ENCODE measurements at regions not wholly inside any gene's neighbourhood (a gene's known extent, or its start where the extent isn't known, plus 50 kb on each side); places are given as distances from the start of the nearest gene placed in this dataset.

DNA sequence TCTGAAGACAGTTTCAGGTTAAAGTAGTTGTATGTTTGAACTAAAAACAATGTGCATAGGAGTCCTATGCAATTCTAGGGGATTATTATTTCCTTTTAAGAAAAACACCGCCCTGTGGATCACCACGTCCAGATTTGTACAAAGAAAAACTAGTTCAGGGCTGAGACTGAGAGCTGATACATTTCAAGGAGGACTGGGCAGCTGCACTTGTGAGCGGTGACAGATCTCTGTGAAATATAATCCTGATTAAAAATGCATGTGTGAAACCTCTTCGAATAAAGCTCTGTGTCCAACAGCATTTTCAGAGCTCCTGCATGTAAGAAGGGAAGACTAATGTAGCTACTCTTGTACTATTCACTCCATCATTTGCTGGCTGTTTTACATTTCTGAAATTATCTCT lies 365.8 kb upstream of the PITX2 start:
- Histone ChIP-seq H3K27ac (ENCODE audit: insufficient read depth, low read depth, low read length, poor library complexity, severe bottlenecking) (no peak overlapping the region), H3K9me3 (ENCODE audit: control insufficient read depth, low read length) (no peaks in the 10 kb centered on the region), H3K27me3 (ENCODE audit: control insufficient read depth, insufficient read depth, low read length, poor library complexity, severe bottlenecking) (no peaks in the 10 kb centered on the region), H3K4me1 (ENCODE audit: control insufficient read depth, insufficient read depth, low read length) (no peaks in the 10 kb centered on the region), H3K4me3 (ENCODE audit: insufficient read depth, low read depth, low read length) (no peak overlapping the region), H3K36me3 (ENCODE audit: control insufficient read depth, insufficient read depth, low read length) (no peaks in the 10 kb centered on the region)
- WGBS, 2 experiments = 90 to 94% methylated on average over 4 of the region's 4 CpGs

DNA sequence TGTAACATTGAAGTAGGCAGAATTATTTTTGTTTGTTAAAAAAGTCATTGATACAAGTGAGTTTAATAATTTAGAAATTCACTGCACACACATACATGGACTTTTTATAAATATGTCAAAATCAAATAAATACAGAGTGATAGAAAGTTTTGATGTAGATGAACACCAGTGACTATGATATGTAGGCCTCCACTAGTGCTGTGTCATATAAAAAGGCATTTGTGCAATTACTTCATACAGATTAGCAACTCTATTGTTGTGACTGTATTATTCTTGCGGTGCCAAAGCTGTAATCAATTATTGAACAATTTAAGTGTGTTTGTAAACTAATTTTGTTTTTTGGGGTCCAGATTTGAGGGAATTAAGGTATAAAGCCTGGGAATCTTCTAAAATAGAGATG lies 366.2 kb upstream of the PITX2 start:
- Histone ChIP-seq H3K36me3 (ENCODE audit: control insufficient read depth, insufficient read depth, low read length) (no peaks in the 10 kb centered on the region), H3K27me3 (ENCODE audit: control insufficient read depth, insufficient read depth, low read length, poor library complexity, severe bottlenecking) (no peaks in the 10 kb centered on the region), H3K4me3 (ENCODE audit: insufficient read depth, low read depth, low read length) (no peak overlapping the region), H3K9me3 (ENCODE audit: control insufficient read depth, low read length) (no peaks in the 10 kb centered on the region), H3K27ac (ENCODE audit: insufficient read depth, low read depth, low read length, poor library complexity, severe bottlenecking) (no peak overlapping the region), H3K4me1 (ENCODE audit: control insufficient read depth, insufficient read depth, low read length) (no peaks in the 10 kb centered on the region)
- 100% methylated on average over 1 of the region's 1 CpG for WGBS, 2 experiments

DNA sequence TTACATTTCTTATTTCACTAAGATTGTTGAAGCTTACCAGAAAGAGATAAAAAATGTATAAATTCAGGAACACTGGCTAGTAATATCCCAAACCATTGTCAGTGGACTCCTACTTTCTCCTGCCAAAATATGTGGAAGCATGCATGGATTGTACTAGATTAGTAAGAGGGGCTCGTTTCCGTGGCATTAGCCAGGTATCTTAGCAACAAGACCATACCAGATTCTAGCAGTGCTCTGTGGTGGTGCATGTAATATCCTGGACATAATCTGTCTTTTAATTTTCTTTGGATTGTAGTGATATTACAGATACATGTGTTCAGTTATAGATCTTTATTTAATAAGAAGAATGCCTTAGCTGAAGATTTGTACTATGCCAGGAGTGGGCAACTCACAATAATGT lies 371.9 kb upstream of the PITX2 start:
- Histone ChIP-seq H3K4me3 (ENCODE audit: insufficient read depth, low read depth, low read length) (no peak overlapping the region), H3K36me3 (ENCODE audit: control insufficient read depth, insufficient read depth, low read length) (no peaks in the 10 kb centered on the region), H3K27ac (ENCODE audit: insufficient read depth, low read depth, low read length, poor library complexity, severe bottlenecking) (no peak overlapping the region), H3K4me1 (ENCODE audit: control insufficient read depth, insufficient read depth, low read length) (no peaks in the 10 kb centered on the region), H3K27me3 (ENCODE audit: control insufficient read depth, insufficient read depth, low read length, poor library complexity, severe bottlenecking) (no peaks in the 10 kb centered on the region), H3K9me3 (ENCODE audit: control insufficient read depth, low read length) (no peaks in the 10 kb centered on the region)
- 84% methylated on average over 2 of the region's 2 CpGs; no CpG with 5 or more reads in 1 of the 2 experiments for WGBS, 2 experiments

DNA sequence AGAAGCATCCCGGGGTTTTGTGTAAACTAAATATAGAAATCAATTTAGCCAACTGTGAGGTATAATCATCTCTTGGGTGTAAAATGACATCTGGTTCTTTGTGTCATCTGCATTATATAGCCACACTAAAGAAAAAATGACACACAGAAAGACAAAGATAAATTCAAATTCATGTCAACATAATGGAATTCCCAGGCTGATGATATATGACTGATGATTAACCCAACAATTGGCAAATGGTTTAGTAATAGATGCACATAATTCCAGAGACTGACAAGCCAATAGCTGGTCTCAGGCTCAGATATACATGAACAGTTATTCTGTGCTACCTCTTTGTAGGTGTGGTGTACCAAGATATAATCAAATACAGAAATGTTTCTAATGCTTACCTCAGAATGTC lies 375.4 kb upstream of the PITX2 start:
- Histone ChIP-seq H3K4me1 (ENCODE audit: control insufficient read depth, insufficient read depth, low read length) (no peaks in the 10 kb centered on the region), H3K36me3 (ENCODE audit: control insufficient read depth, insufficient read depth, low read length) (no peaks in the 10 kb centered on the region), H3K4me3 (ENCODE audit: insufficient read depth, low read depth, low read length) (no peak overlapping the region), H3K27ac (ENCODE audit: insufficient read depth, low read depth, low read length, poor library complexity, severe bottlenecking) (no peak overlapping the region), H3K9me3 (ENCODE audit: control insufficient read depth, low read length) (no peaks in the 10 kb centered on the region), H3K27me3 (ENCODE audit: control insufficient read depth, insufficient read depth, low read length, poor library complexity, severe bottlenecking) (no peaks in the 10 kb centered on the region)
- 100% methylated on average over 1 of the region's 1 CpG; no CpG with 5 or more reads in 1 of the 2 experiments for WGBS, 2 experiments

DNA sequence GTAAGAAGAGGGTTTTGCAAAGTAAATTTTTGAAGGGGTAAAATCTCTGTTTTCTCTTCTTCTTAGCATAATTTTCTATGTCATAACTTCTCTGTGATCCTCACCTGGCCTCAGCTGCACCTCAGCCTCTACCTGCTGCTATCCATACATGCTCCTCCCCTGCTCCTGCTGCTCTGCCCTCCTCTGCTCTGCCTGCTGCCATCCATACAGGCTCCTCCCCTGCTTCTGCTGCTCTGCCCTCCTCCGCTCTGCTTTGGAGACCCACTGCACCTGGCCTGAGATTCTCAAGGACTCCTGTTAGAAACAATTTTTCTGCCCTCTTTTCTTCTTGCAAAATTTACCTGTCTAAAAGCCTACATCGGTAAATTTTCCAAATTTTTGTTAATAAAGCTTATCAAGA lies 388.6 kb upstream of the PITX2 start:
- Histone ChIP-seq H3K4me3 (ENCODE audit: insufficient read depth, low read depth, low read length) (no peak overlapping the region), H3K36me3 (ENCODE audit: control insufficient read depth, insufficient read depth, low read length) (no peaks in the 10 kb centered on the region), H3K4me1 (ENCODE audit: control insufficient read depth, insufficient read depth, low read length) (no peaks in the 10 kb centered on the region), H3K27me3 (ENCODE audit: control insufficient read depth, insufficient read depth, low read length, poor library complexity, severe bottlenecking) (no peaks in the 10 kb centered on the region), H3K27ac (ENCODE audit: insufficient read depth, low read depth, low read length, poor library complexity, severe bottlenecking) (no peak overlapping the region), H3K9me3 (ENCODE audit: control insufficient read depth, low read length) (no peaks in the 10 kb centered on the region)
- 68 to 80% methylated on average over 2 of the region's 2 CpGs for WGBS, 2 experiments

DNA sequence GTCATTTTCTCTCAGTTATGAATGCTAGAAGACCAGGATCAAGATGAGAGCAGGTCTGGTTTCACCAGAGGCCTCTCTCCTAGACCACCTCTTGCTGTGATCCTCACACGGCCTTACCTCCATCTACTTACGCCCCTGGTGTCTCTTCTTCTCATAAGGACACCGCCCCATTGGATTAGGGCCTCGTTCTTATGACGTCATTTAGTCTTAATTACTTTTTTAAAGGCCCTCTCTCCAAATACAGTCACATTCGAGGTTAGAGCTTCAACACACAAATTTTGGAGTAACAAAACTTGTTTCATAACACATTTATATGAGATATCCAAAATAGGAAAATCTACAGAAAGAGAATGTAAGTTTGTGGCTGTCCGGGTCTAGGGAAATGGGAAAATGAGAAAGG lies 391.0 kb upstream of the PITX2 start:
- 90 to 91% methylated on average over 7 of the region's 7 CpGs for WGBS, 2 experiments
- no peaks in the 10 kb centered on the region for H3K36me3 ChIP-seq (ENCODE audit: control insufficient read depth, insufficient read depth, low read length)
- no peaks in the 10 kb centered on the region for H3K9me3 ChIP-seq (ENCODE audit: control insufficient read depth, low read length)
- no peaks in the 10 kb centered on the region for H3K4me1 ChIP-seq (ENCODE audit: control insufficient read depth, insufficient read depth, low read length)
- H3K4me3 ChIP-seq (ENCODE audit: insufficient read depth, low read depth, low read length) = no peak overlapping the region
- H3K27ac ChIP-seq (ENCODE audit: insufficient read depth, low read depth, low read length, poor library complexity, severe bottlenecking) = no peak overlapping the region
- no peaks in the 10 kb centered on the region for H3K27me3 ChIP-seq (ENCODE audit: control insufficient read depth, insufficient read depth, low read length, poor library complexity, severe bottlenecking)

DNA sequence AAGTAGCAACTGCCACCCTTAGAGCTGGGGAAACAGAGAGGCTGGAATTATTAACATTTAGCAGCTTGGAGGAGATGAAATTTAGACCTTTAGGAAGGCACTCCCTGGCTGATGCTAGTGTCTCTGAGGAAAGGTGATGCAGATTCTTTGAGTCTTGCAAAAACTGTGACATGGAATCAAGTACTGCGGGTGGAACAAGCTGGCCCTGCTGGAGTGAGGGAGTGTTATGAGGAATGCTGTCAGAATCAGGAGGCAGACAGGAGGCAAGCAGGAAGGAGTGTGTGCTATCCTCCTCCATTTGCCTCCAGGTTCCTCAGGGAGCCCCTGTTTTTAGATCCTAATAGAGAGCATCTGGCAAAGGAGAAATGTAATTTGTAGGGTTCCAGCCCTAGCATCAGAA lies 391.7 kb upstream of the PITX2 start:
- WGBS, 2 experiments = 88 to 93% methylated on average over 1 of the region's 1 CpG

DNA sequence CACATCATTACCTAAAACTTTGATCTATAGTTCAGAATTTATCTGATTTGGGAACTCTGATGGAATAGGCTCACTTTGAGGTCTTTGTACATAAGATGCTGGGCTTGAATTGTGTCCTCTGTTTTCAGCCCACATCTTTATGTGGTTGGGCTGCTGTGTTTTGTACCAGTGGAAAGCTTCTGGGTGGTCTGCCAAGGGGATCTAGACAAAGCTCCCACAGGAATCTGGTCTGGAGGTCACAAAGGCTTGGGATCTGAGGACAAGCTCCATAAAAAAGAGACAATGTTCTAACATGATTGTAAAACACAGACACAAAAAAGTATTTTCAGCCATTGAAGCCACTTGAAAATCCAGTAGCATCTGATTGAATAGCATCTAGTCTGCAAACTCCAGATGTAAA lies 393.5 kb upstream of the PITX2 start:
- no peak overlapping the region for H3K4me3 ChIP-seq (ENCODE audit: insufficient read depth, low read depth, low read length)

More for the DNA sequence above, 391.7 kb upstream of the PITX2 start:
- no peaks in the 10 kb centered on the region for H3K36me3 ChIP-seq (ENCODE audit: control insufficient read depth, insufficient read depth, low read length)
- H3K4me1 ChIP-seq (ENCODE audit: control insufficient read depth, insufficient read depth, low read length) = no peaks in the 10 kb centered on the region
- H3K4me3 ChIP-seq (ENCODE audit: insufficient read depth, low read depth, low read length) = no peak overlapping the region
- H3K27ac ChIP-seq (ENCODE audit: insufficient read depth, low read depth, low read length, poor library complexity, severe bottlenecking) = no peak overlapping the region
- H3K27me3 ChIP-seq (ENCODE audit: control insufficient read depth, insufficient read depth, low read length, poor library complexity, severe bottlenecking) = no peaks in the 10 kb centered on the region
- no peaks in the 10 kb centered on the region for H3K9me3 ChIP-seq (ENCODE audit: control insufficient read depth, low read length)

DNA sequence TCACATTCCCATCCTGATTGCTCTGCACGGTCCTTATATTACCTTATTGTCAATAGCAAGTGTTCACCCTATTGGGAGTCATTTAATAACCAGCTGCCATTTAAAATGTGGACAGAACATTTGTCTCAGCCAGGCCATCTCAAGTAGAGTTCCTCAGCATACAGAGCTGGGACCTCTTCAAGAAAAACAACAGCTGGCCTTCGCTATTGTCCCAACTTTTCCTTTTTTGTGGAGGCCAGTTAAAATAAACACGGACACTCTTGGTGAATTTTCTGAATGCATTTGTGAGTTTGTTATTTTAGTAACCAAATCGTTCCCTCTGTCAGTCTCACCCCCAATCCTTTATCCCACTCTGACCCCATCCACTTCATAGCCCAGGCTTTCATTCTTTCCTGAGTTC lies 395.3 kb upstream of the PITX2 start:
- Histone ChIP-seq H3K27ac (ENCODE audit: insufficient read depth, low read depth, low read length, poor library complexity, severe bottlenecking) (no peak overlapping the region), H3K36me3 (ENCODE audit: control insufficient read depth, insufficient read depth, low read length) (no peaks in the 10 kb centered on the region), H3K27me3 (ENCODE audit: control insufficient read depth, insufficient read depth, low read length, poor library complexity, severe bottlenecking) (no peaks in the 10 kb centered on the region), H3K4me3 (ENCODE audit: insufficient read depth, low read depth, low read length) (no peak overlapping the region), H3K9me3 (ENCODE audit: control insufficient read depth, low read length) (no peaks in the 10 kb centered on the region), H3K4me1 (ENCODE audit: control insufficient read depth, insufficient read depth, low read length) (no peaks in the 10 kb centered on the region)
- WGBS, 2 experiments = 95 to 98% methylated on average over 2 to 4 of the region's 4 CpGs

More for the DNA sequence above, 393.5 kb upstream of the PITX2 start:
- no peaks in the 10 kb centered on the region for H3K27me3 ChIP-seq (ENCODE audit: control insufficient read depth, insufficient read depth, low read length, poor library complexity, severe bottlenecking)
- H3K36me3 ChIP-seq (ENCODE audit: control insufficient read depth, insufficient read depth, low read length) = no peaks in the 10 kb centered on the region
- no peaks in the 10 kb centered on the region for H3K9me3 ChIP-seq (ENCODE audit: control insufficient read depth, low read length)
- no peak overlapping the region for H3K27ac ChIP-seq (ENCODE audit: insufficient read depth, low read depth, low read length, poor library complexity, severe bottlenecking)
- H3K4me1 ChIP-seq (ENCODE audit: control insufficient read depth, insufficient read depth, low read length) = no peaks in the 10 kb centered on the region

DNA sequence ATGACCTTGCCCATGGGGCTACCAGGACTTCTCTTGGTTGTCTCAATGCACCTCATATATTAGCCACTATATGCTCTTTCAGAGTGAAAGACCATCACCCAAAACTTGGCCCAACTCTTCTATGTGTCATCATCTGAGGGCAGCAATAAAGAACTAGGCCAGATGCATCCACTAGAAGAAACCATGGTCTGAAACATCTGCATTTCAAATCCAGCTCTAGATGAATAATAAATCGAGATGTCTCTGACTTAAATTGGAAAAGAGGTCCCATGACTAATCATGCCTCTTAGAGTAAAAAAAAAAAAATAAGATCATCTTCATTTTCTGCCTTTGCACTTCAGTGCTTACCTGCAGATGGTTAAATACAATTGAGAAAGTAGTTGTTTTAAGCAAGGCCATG lies 397.6 kb upstream of the PITX2 start:
- no peaks in the 10 kb centered on the region for H3K27me3 ChIP-seq (ENCODE audit: control insufficient read depth, insufficient read depth, low read length, poor library complexity, severe bottlenecking)
- no peaks in the 10 kb centered on the region for H3K36me3 ChIP-seq (ENCODE audit: control insufficient read depth, insufficient read depth, low read length)
- H3K4me1 ChIP-seq (ENCODE audit: control insufficient read depth, insufficient read depth, low read length) = no peaks in the 10 kb centered on the region
- H3K9me3 ChIP-seq (ENCODE audit: control insufficient read depth, low read length) = no peaks in the 10 kb centered on the region
- H3K4me3 ChIP-seq (ENCODE audit: insufficient read depth, low read depth, low read length) = no peak overlapping the region
- 95% methylated on average over 1 of the region's 1 CpG; no CpG with 5 or more reads in 1 of the 2 experiments for WGBS, 2 experiments
- no peak overlapping the region for H3K27ac ChIP-seq (ENCODE audit: insufficient read depth, low read depth, low read length, poor library complexity, severe bottlenecking)

DNA sequence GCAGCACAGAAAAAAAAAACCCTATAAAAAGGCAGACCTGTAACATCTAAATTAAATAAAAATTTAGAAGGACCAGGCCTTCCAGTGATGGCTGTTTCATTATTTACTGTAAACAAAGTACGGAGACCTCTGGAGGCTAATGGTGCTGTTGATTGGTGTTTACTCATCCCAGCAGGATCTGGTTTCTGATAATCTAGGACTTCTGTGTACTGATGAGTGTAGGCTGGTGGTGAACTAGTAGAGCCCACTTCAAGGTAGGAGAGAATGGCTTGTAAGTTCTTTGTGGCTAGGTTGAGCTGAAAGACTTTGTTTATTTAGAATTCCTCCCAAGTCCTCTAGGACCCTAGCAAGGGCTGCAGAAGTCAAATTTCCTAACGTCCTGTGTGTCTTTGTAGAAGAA lies 398.1 kb upstream of the PITX2 start:
- no peaks in the 10 kb centered on the region for H3K27me3 ChIP-seq (ENCODE audit: control insufficient read depth, insufficient read depth, low read length, poor library complexity, severe bottlenecking)
- H3K36me3 ChIP-seq (ENCODE audit: control insufficient read depth, insufficient read depth, low read length) = no peaks in the 10 kb centered on the region
- no peak overlapping the region for H3K4me3 ChIP-seq (ENCODE audit: insufficient read depth, low read depth, low read length)
- 75 to 85% methylated on average over 1 of the region's 2 CpGs for WGBS, 2 experiments
- no peaks in the 10 kb centered on the region for H3K4me1 ChIP-seq (ENCODE audit: control insufficient read depth, insufficient read depth, low read length)
- no peaks in the 10 kb centered on the region for H3K9me3 ChIP-seq (ENCODE audit: control insufficient read depth, low read length)
- H3K27ac ChIP-seq (ENCODE audit: insufficient read depth, low read depth, low read length, poor library complexity, severe bottlenecking) = no peak overlapping the region
